ENCODE measurements at regions not wholly inside any gene's neighbourhood (a gene's known extent, or its start where the extent isn't known, plus 50 kb on each side); places are given as distances from the start of the nearest gene placed in this dataset.

DNA sequence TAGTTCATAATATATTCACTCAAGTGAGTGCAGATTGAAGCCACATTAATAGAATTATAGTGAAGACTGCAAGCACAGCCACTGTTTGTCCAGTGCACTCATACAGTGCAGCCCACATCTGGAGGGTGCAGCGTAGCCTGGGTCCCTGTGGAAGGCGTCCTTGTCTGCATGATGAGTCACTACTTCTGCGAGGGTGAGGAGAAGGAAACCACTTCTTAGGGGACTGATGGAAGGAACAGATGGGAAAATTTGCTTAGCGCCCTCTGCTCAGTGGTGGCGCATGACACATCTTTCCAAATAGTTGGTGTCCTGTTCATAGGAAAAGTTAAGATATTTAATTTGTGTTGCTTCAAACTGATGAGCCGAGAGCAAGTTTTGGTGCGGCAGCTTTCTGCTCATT, 330.4 kb upstream of the SMIM21 start:
- TF ChIP-seq EZH2phosphoT487 (IDR thresholded peaks at IDR 0.05; ENCODE audit: low read length) = no peak
- TF ChIP-seq, protein P1, sequence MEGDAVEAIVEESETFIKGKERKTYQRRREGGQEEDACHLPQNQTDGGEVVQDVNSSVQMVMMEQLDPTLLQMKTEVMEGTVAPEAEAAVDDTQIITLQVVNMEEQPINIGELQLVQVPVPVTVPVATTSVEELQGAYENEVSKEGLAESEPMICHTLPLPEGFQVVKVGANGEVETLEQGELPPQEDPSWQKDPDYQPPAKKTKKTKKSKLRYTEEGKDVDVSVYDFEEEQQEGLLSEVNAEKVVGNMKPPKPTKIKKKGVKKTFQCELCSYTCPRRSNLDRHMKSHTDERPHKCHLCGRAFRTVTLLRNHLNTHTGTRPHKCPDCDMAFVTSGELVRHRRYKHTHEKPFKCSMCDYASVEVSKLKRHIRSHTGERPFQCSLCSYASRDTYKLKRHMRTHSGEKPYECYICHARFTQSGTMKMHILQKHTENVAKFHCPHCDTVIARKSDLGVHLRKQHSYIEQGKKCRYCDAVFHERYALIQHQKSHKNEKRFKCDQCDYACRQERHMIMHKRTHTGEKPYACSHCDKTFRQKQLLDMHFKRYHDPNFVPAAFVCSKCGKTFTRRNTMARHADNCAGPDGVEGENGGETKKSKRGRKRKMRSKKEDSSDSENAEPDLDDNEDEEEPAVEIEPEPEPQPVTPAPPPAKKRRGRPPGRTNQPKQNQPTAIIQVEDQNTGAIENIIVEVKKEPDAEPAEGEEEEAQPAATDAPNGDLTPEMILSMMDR (IDR thresholded peaks at IDR 0.05; ENCODE audit: low read length) = no peak
- TF ChIP-seq EZH2 (optimal IDR thresholded peaks at IDR 0.05; ENCODE audit: low read depth, low read length) = no peak
- H3K27ac ChIP-seq (ENCODE audit: low read length) = no peak overlapping the region
- H3F3A ChIP-seq (ENCODE audit: insufficient read depth, low read length) = no peaks in the 10 kb centered on the region
- H3K4me3 ChIP-seq (ENCODE audit: low read length) = no peak overlapping the region
- no peak for DNase-seq
- H3K4me2 ChIP-seq (ENCODE audit: low read depth, low read length) = no peak overlapping the region
- no peaks in the 10 kb centered on the region for H3K9me3 ChIP-seq (replicated peaks; ENCODE audit: insufficient read depth, low read length)
- no peaks in the 10 kb centered on the region for H3K4me1 ChIP-seq (ENCODE audit: low read length)
- no peaks in the 10 kb centered on the region for H3K79me2 ChIP-seq (ENCODE audit: low read length)
- H3K9ac ChIP-seq (ENCODE audit: low read length) = no peak overlapping the region
- no peak overlapping the region for H2AFZ ChIP-seq (ENCODE audit: low read length)
- no peaks in the 10 kb centered on the region for H3K36me3 ChIP-seq (replicated peaks; ENCODE audit: insufficient read depth, low read length)
- no peaks in the 10 kb centered on the region for H3K9me2 ChIP-seq (replicated peaks; ENCODE audit: insufficient read depth, low read length)
- no peaks in the 10 kb centered on the region for H3K27me3 ChIP-seq (replicated peaks; ENCODE audit: insufficient read depth, low read length)
- no peaks in the 10 kb centered on the region for H4K20me1 ChIP-seq (ENCODE audit: insufficient read depth, low read length)

GRCh38 chr18:75754433-75754832, 326.9 kb upstream of the SMIM21 start:
- no peaks in the 10 kb centered on the region for H4K20me1 ChIP-seq (ENCODE audit: insufficient read depth, low read length)
- TF ChIP-seq EZH2 (optimal IDR thresholded peaks at IDR 0.05; ENCODE audit: low read depth, low read length) (no peak), EZH2phosphoT487 (IDR thresholded peaks at IDR 0.05; ENCODE audit: low read length) (no peak)
- TF ChIP-seq, protein P1 (IDR thresholded peaks at IDR 0.05; ENCODE audit: low read length) = no peak
- H3K36me3 ChIP-seq (replicated peaks; ENCODE audit: insufficient read depth, low read length) = no peaks in the 10 kb centered on the region
- H3K9ac ChIP-seq (ENCODE audit: low read length) = no peak overlapping the region
- no peak overlapping the region for H2AFZ ChIP-seq (ENCODE audit: low read length)
- H3K9me2 ChIP-seq (replicated peaks; ENCODE audit: insufficient read depth, low read length) = no peaks in the 10 kb centered on the region
- H3K27ac ChIP-seq (ENCODE audit: low read length) = no peak overlapping the region
- no peaks in the 10 kb centered on the region for H3K4me1 ChIP-seq (ENCODE audit: low read length)
- no peaks in the 10 kb centered on the region for H3K79me2 ChIP-seq (ENCODE audit: low read length)
- H3K27me3 ChIP-seq (replicated peaks; ENCODE audit: insufficient read depth, low read length) = no peaks in the 10 kb centered on the region
- H3K9me3 ChIP-seq (replicated peaks; ENCODE audit: insufficient read depth, low read length) = no peaks in the 10 kb centered on the region
- DNase-seq = no peak
- H3F3A ChIP-seq (ENCODE audit: insufficient read depth, low read length) = no peaks in the 10 kb centered on the region
- H3K4me2 ChIP-seq (ENCODE audit: low read depth, low read length) = no peak overlapping the region
- H3K4me3 ChIP-seq (ENCODE audit: low read length) = no peak overlapping the region

DNA sequence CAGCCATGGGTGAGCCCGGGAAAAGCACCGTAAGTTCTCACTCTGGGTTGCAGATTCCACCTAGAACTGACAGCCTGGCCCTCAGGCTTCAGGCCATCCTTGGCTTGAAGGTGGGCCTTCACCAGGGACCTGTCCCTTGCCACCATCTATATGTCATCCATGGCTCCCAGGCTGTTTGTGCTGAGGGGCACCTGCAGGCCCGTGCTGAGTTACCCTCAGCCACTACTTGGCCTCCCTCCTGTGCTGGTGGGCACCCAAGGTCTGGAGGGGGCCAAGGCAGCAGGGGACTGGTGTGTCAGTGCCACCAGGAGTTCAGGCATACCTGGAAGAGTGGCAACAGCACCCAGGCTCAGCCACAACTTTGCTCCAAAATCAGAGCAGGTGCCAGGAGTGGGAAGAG, 326.2 kb upstream of the SMIM21 start:
- Histone ChIP-seq H3K9me2 (replicated peaks; ENCODE audit: insufficient read depth, low read length) (no peaks in the 10 kb centered on the region), H3K9me3 (replicated peaks; ENCODE audit: insufficient read depth, low read length) (no peaks in the 10 kb centered on the region), H3K4me1 (ENCODE audit: low read length) (no peaks in the 10 kb centered on the region), H2AFZ (ENCODE audit: low read length) (no peak overlapping the region), H3K9ac (ENCODE audit: low read length) (no peak overlapping the region), H3K36me3 (replicated peaks; ENCODE audit: insufficient read depth, low read length) (no peaks in the 10 kb centered on the region), H3K79me2 (ENCODE audit: low read length) (no peaks in the 10 kb centered on the region), H4K20me1 (ENCODE audit: insufficient read depth, low read length) (no peaks in the 10 kb centered on the region), H3K27me3 (replicated peaks; ENCODE audit: insufficient read depth, low read length) (no peaks in the 10 kb centered on the region), H3F3A (ENCODE audit: insufficient read depth, low read length) (no peaks in the 10 kb centered on the region), H3K4me3 (ENCODE audit: low read length) (no peak overlapping the region), H3K27ac (ENCODE audit: low read length) (no peak overlapping the region), H3K4me2 (ENCODE audit: low read depth, low read length) (no peak overlapping the region)
- TF ChIP-seq EZH2phosphoT487 (IDR thresholded peaks at IDR 0.05; ENCODE audit: low read length) = no peak
- no peak for TF ChIP-seq EZH2 (optimal IDR thresholded peaks at IDR 0.05; ENCODE audit: low read depth, low read length)
- TF ChIP-seq, protein P1 (IDR thresholded peaks at IDR 0.05; ENCODE audit: low read length) = no peak
- DNase-seq = no peak
